Heart left ventricle (tissue), 16 donors: ENCODE measurements at regions not wholly inside any gene's neighbourhood (a gene's known extent, or its start where the extent isn't known, plus 50 kb on each side); places are given as distances from the start of the nearest gene placed in this dataset.

Experiments used
- ATAC-seq, 4 donors: fragments of 200-7000 bp; cut with Tn5 transposase; one replicate each; pipeline ENCODE4 v1.9.1; 2020 to 2022; ENCODE audit warnings: moderate library complexity in 4 of 4, mild to moderate bottlenecking in 3 of 4, moderate number of reproducible peaks in 1 of 4
- DNase-seq, 5 donors: peaks; one replicate each; pipeline ENCODE4 v3.0.0-alpha.2; 2020
- H3K27ac ChIP-seq, 12 donors: fragments of 200-600 bp; sonication (generic) in 4 of 12; one replicate each; pipeline versions ENCODE4 v1.5.0 to v1.8.0; 2016 to 2022; ENCODE audit warnings: mild to moderate bottlenecking in 2 of 12
- H3K27me3 ChIP-seq, 9 donors: fragments of 200-600 bp; sonication (generic) in 2 of 9; one replicate each; pipeline versions ENCODE4 v1.5.1 to v1.8.0; 2016 to 2022; ENCODE audit warnings: mild to moderate bottlenecking in 3 of 9
- H3K36me3 ChIP-seq, 9 donors: fragments of 200-600 bp; sonication (generic) in 2 of 9; one replicate each; pipeline versions ENCODE4 v1.5.0 to v1.8.0; 2018 to 2022; ENCODE audit warnings: mild to moderate bottlenecking in 2 of 9
- H3K4me1 ChIP-seq, 12 donors: fragments of 200-600 bp; sonication (generic) in 4 of 12; one replicate each; pipeline versions ENCODE4 v1.5.0 to v1.8.0; 2016 to 2022; ENCODE audit warnings: mild to moderate bottlenecking in 3 of 12
- H3K4me3 ChIP-seq, 12 donors: fragments of 200-600 bp; sonication (generic) in 4 of 12; one replicate each; pipeline versions ENCODE4 v1.5.0 to v1.8.0; 2017 to 2022; ENCODE audit warnings: mild to moderate bottlenecking in 9 of 12, moderate library complexity in 4 of 12
- H3K9me3 ChIP-seq, 12 donors: fragments of 200-600 bp; sonication (generic) in 4 of 12; one replicate each; pipeline versions ENCODE4 v1.5.0 to v1.8.0; 2016 to 2022; ENCODE audit warnings: mild to moderate bottlenecking in 1 of 12
- CTCF ChIP-seq, 12 donors: fragments of 200-600 bp; sonication (generic) in 4 of 12; IDR thresholded peaks; one replicate each; pipeline versions ENCODE4 v1.5.0 to v1.8.0; 2018 to 2022; ENCODE audit warnings: antibody characterized with exemption in 12 of 12, mild to moderate bottlenecking in 5 of 12
- POLR2A ChIP-seq, 2 donors: fragments of 450-650 bp; IDR thresholded peaks; one replicate each; pipeline ENCODE4 v1.6.1; 2017; ENCODE audit warnings: antibody characterized with exemption in 2 of 2, mild to moderate bottlenecking in 2 of 2, moderate library complexity in 2 of 2
- WGBS, 4 donors: extraction: QIAGEN DNeasy Blood & Tissue Kit in 2 of 4; methylation state at CpG; one replicate each; pipeline versions ENCODE4 v1.1.5 to v1.1.7; 2013 to 2018; 5-methylcytosine and 5-hydroxymethylcytosine counted together
- intact Hi-C, 10 donors: fragments of 100-400 bp; cut with DNase I; formaldehyde crosslinking; loops; one replicate each; pipeline versions ENCODE4 v1.11.1 to v1.14.2; 2022
- donor health status: ischemic (EF 13 %, LVEDD 7.1; RV severe dilation, severe dysfunction).
- donor health status: healthy with polysubstance abuse.
- donor health status: DM: no; HTN: yes; CAD: no.
- donor health status: DM: no; HTN: no; CAD: no.
- donor health status: ischemic (EF 25% LVEDD 6.9; RV normal size, moderate dysfunction).
- donor health status: ischemic (EF 25% LVEDD 5.7; RV mildly dilated, moderate dysfunction).
- donor health status: healthy.
- donor health status: DM: yes; HTN: yes; CAD: no.
- donor health status: ischemic (EF 35%, LVEDD 5.7; RV mildly dilated, moderate dysfunction).
- donor health status: nonischemic (EF 11% LVEDD 7.7; RV severe dilation, severe dysfunction).
- donor health status: DM: yes; HTN: yes; CAD: no.
- donor health status: PGD.
- donor health status: ischemic (EF 29% LVEDD 5.4; RV normal size, mild dysfunction).
- donor health status: nonischemic (EF 23%, LVEDD 6.1; RV moderate dilation, normal function).

- Histone ChIP-seq H3K27me3 (no peaks in the 10 kb centered on the region), H3K9me3 (no peaks in the 10 kb centered on the region), H3K4me3 (no peak overlapping the region), H3K27ac (no peak overlapping the region), H3K4me1 (no peaks in the 10 kb centered on the region), H3K36me3 (no peaks in the 10 kb centered on the region)
- 43 to 63% (median 47%) methylated on average over 1 of the region's 1 CpG for WGBS, 4 donors
- ATAC-seq (no peak), DNase-seq (no peak)
- intact Hi-C loops = no loop called here
- TF ChIP-seq POLR2A (IDR thresholded peaks at IDR 0.05) (no peak), CTCF (IDR thresholded peaks at IDR 0.05) (no peak)
Measured at GRCh38 chr14:79972230-79972629, 239.1 kb downstream of the DIO2 start.

- no peaks in the 10 kb centered on the region for H3K4me1 ChIP-seq
- 60 to 72% (median 68%) methylated on average over 2 of the region's 2 CpGs for WGBS, 4 donors
- no peak overlapping the region for H3K27ac ChIP-seq
- no peak overlapping the region for H3K4me3 ChIP-seq
- peak in 1 of 4 donors; percentile 20 for ATAC-seq
- peaks cover 0 to 5% (median 0%) of the 10 kb centered on the region in 12 donors for H3K9me3 ChIP-seq
- H3K27me3 ChIP-seq = no peaks in the 10 kb centered on the region
- intact Hi-C loops = no loop called here
- TF ChIP-seq POLR2A (IDR thresholded peaks at IDR 0.05) = no peak
- TF ChIP-seq CTCF (IDR thresholded peaks at IDR 0.05) = no peak
- no peaks in the 10 kb centered on the region for H3K36me3 ChIP-seq
- no peak for DNase-seq
Measured at GRCh38 chr14:79971330-79971729, 240.0 kb downstream of the DIO2 start.

GRCh38 chr14:79967453-79967852, 243.9 kb downstream of the DIO2 start:
- Histone ChIP-seq H3K9me3 (peaks cover 0 to 11% (median 0%) of the 10 kb centered on the region in 12 donors), H3K4me1 (peaks cover 0 to 4% (median 0%) of the 10 kb centered on the region in 12 donors)
- ATAC-seq = no peak

GRCh38 chr14:79967001-79967400, 244.3 kb downstream of the DIO2 start:
- Histone ChIP-seq H3K4me3 (no peak overlapping the region), H3K9me3 (peaks cover 0 to 11% (median 0%) of the 10 kb centered on the region in 12 donors), H3K4me1 (peaks cover 0 to 4% (median 0%) of the 10 kb centered on the region in 12 donors), H3K27me3 (no peaks in the 10 kb centered on the region), H3K27ac (no peak overlapping the region), H3K36me3 (no peaks in the 10 kb centered on the region)
- no peak for DNase-seq
- intact Hi-C loops = no loop called here
- no peak for ATAC-seq
- TF ChIP-seq POLR2A (IDR thresholded peaks at IDR 0.05) (no peak), CTCF (IDR thresholded peaks at IDR 0.05) (no peak)

More at GRCh38 chr14:79967453-79967852, 243.9 kb downstream of the DIO2 start:
- WGBS, 4 donors = 29 to 44% (median 37%) methylated on average over 2 of the region's 2 CpGs
- Histone ChIP-seq H3K36me3 (no peaks in the 10 kb centered on the region), H3K27ac (no peak overlapping the region), H3K4me3 (no peak overlapping the region), H3K27me3 (no peaks in the 10 kb centered on the region)
- intact Hi-C loops = no loop called here
- no peak for DNase-seq
- TF ChIP-seq POLR2A (IDR thresholded peaks at IDR 0.05) (no peak), CTCF (IDR thresholded peaks at IDR 0.05) (no peak)
